Skeletal muscle satellite cell (primary cell): ENCODE measurements at regions not wholly inside any gene's neighbourhood (a gene's known extent, or its start where the extent isn't known, plus 50 kb on each side); places are given as distances from the start of the nearest gene placed in this dataset.

Source experiments
- H3K27me3 ChIP-seq: 2 replicates; pipeline ENCODE4 v1.7.0; 2013; ENCODE audit warnings: low read length; ENCODE audit not compliant: control insufficient read depth, insufficient read depth
- H3K36me3 ChIP-seq: 2 replicates; pipeline ENCODE4 v1.7.0; 2013; ENCODE audit warnings: mild to moderate bottlenecking, control low read depth, low read length; ENCODE audit not compliant: insufficient read depth
- H3K4me1 ChIP-seq: 2 replicates; pipeline ENCODE4 v1.7.0; 2013; ENCODE audit warnings: low read length; ENCODE audit not compliant: control insufficient read depth, insufficient read depth
- H3K4me2 ChIP-seq: 2 replicates; pipeline ENCODE4 v1.7.0; 2013; ENCODE audit warnings: mild to moderate bottlenecking, low read length
- H3K4me3 ChIP-seq: 2 replicates; pipeline ENCODE4 v1.7.0; 2013; ENCODE audit warnings: low read length
- H3K9ac ChIP-seq: 2 replicates; pipeline ENCODE4 v1.7.0; 2013; ENCODE audit warnings: mild to moderate bottlenecking, low read depth, low read length, moderate library complexity
- H3K9me3 ChIP-seq: replicated peaks from 2 replicates; pipeline ENCODE4 v1.7.0; 2013; ENCODE audit warnings: mild to moderate bottlenecking, control low read depth, low read length

- Histone ChIP-seq H3K9me3 (no peaks in the 10 kb centered on the region), H3K4me1 (no peaks in the 10 kb centered on the region), H3K4me3 (no peak overlapping the region), H3K9ac (no peak overlapping the region), H3K4me2 (no peak overlapping the region), H3K27me3 (no peaks in the 10 kb centered on the region), H3K36me3 (no peaks in the 10 kb centered on the region)
Measured at GRCh38 chr20:11084508-11084907, 410.7 kb upstream of the JAG1 start.

GRCh38 chr20:11086970-11087369 lies 413.2 kb upstream of the JAG1 start:
- peaks cover 4% of the 10 kb centered on the region for H3K4me1 ChIP-seq
- H3K9me3 ChIP-seq, result no peaks in the 10 kb centered on the region
- H3K9ac ChIP-seq, result no peak overlapping the region
- H3K27me3 ChIP-seq, result no peaks in the 10 kb centered on the region
- H3K4me2 ChIP-seq, result no peak overlapping the region
- H3K36me3 ChIP-seq, result no peaks in the 10 kb centered on the region
- H3K4me3 ChIP-seq, result no peak overlapping the region

DNA sequence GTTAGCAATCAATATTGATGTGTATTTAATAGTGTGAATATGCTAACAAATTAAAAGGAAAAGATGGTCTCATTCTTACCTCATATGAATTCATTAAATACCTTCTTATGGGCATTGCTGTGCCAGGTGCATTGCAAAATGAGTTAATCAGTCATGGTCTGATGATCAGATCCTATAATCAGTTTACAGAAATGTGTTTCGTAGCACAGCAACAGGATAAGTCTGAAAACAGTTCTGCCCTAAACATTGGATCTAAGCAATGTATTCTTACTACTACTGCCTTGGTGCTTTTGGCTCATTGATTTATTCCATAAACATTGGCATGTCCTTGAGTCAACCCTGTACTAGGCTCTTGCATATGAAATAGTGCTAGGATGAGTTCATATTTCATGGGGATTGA lies 417.0 kb upstream of the JAG1 start:
- H3K4me2 ChIP-seq, result no peak overlapping the region
- no peaks in the 10 kb centered on the region for H3K36me3 ChIP-seq
- H3K4me1 ChIP-seq, result peaks cover 9% of the 10 kb centered on the region
- H3K4me3 ChIP-seq, result no peak overlapping the region
- H3K9ac ChIP-seq, result no peak overlapping the region
- H3K27me3 ChIP-seq, result no peaks in the 10 kb centered on the region
- H3K9me3 ChIP-seq, result no peaks in the 10 kb centered on the region

DNA sequence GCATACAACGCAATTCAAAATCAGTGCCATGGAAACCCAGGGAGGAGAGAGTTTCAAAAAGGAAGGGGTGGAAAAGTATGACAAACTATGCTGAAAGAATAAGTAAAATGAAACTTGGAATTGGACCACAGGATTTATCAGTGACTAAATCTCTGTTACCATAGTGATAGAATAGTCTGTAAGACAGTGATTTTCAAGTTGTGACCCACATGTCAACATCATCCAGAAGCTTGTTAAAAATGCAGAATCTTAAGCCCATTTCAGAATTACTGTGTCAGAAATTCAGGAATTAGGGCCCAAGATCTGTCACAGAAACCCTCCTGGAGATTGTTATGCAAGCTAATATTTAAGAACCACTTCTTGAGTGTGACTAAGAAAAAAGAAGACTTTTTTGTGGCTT lies 417.7 kb upstream of the JAG1 start:
- H3K4me2 ChIP-seq, result no peak overlapping the region
- H3K36me3 ChIP-seq, result no peaks in the 10 kb centered on the region
- no peak overlapping the region for H3K4me3 ChIP-seq
- H3K9ac ChIP-seq, result no peak overlapping the region
- H3K4me1 ChIP-seq, result peaks cover 9% of the 10 kb centered on the region
- no peaks in the 10 kb centered on the region for H3K27me3 ChIP-seq
- no peaks in the 10 kb centered on the region for H3K9me3 ChIP-seq

- no peak overlapping the region for H3K4me2 ChIP-seq
Measured at GRCh38 chr20:11092151-11092550, 418.4 kb upstream of the JAG1 start.

DNA sequence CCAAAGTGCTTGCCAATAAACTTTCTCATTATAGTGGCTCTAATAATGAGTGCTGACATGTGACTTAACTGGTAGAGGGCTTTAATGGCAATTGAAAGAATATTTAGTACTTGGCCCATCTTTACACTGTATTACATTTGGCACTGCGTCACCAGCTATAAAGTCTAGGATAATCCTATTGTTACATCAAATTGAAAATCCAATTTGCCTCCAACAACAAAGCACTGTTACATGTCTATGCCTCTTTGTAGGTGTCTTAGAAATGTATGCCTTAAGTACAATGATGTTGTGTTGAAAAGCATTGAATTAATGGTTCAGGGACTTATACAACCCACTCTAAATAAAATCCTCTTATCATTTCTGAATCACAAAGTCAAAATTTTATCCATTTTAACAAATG lies 420.4 kb upstream of the JAG1 start:
- no peak overlapping the region for H3K4me2 ChIP-seq
- H3K36me3 ChIP-seq, result no peaks in the 10 kb centered on the region
- H3K4me1 ChIP-seq, result peaks cover 9% of the 10 kb centered on the region
- H3K27me3 ChIP-seq, result no peaks in the 10 kb centered on the region
- no peak overlapping the region for H3K4me3 ChIP-seq
- no peak overlapping the region for H3K9ac ChIP-seq
- H3K9me3 ChIP-seq, result no peaks in the 10 kb centered on the region

More at GRCh38 chr20:11092151-11092550, 418.4 kb upstream of the JAG1 start:
- H3K4me1 ChIP-seq, result peaks cover 9% of the 10 kb centered on the region
- H3K9me3 ChIP-seq, result no peaks in the 10 kb centered on the region
- H3K9ac ChIP-seq, result no peak overlapping the region
- no peaks in the 10 kb centered on the region for H3K36me3 ChIP-seq
- no peaks in the 10 kb centered on the region for H3K27me3 ChIP-seq
- no peak overlapping the region for H3K4me3 ChIP-seq

GRCh38 chr20:11094711-11095110 lies 420.9 kb upstream of the JAG1 start:
- H3K9me3 ChIP-seq, result no peaks in the 10 kb centered on the region

GRCh38 chr20:11098888-11099287 lies 425.1 kb upstream of the JAG1 start:
- H3K4me1 ChIP-seq, result no peaks in the 10 kb centered on the region
- no peaks in the 10 kb centered on the region for H3K36me3 ChIP-seq
- H3K9me3 ChIP-seq, result no peaks in the 10 kb centered on the region
- no peak overlapping the region for H3K4me3 ChIP-seq
- H3K9ac ChIP-seq, result no peak overlapping the region
- no peak overlapping the region for H3K4me2 ChIP-seq
- H3K27me3 ChIP-seq, result no peaks in the 10 kb centered on the region

More at GRCh38 chr20:11094711-11095110, 420.9 kb upstream of the JAG1 start:
- no peak overlapping the region for H3K4me3 ChIP-seq
- H3K36me3 ChIP-seq, result no peaks in the 10 kb centered on the region
- no peak overlapping the region for H3K9ac ChIP-seq
- no peaks in the 10 kb centered on the region for H3K27me3 ChIP-seq
- peaks cover 9% of the 10 kb centered on the region for H3K4me1 ChIP-seq
- no peak overlapping the region for H3K4me2 ChIP-seq

DNA sequence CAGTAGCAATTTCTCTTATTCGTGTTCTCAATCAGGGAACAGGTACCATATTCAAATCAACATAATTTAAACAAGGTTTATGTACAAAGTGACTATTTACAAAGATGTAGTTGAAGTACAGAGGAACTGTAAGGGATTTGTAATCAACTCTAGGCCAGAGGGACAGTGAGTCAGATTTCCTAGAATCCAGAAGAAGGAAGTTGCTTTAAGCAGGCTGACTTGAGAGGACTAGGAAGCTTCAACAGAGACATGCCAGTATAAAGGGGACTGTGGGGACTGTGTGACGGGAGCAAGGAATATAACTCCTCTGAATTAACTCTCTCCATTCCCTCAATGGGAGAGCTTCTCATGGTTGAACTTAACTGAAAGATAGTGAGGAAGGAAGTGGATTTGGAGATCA lies 427.4 kb upstream of the JAG1 start:
- no peak overlapping the region for H3K9ac ChIP-seq
- no peak overlapping the region for H3K4me3 ChIP-seq
- no peaks in the 10 kb centered on the region for H3K9me3 ChIP-seq
- H3K27me3 ChIP-seq, result no peaks in the 10 kb centered on the region
- H3K4me1 ChIP-seq, result no peaks in the 10 kb centered on the region
- H3K4me2 ChIP-seq, result no peak overlapping the region
- H3K36me3 ChIP-seq, result no peaks in the 10 kb centered on the region

- H3K4me2 ChIP-seq, result no peak overlapping the region
- H3K27me3 ChIP-seq, result no peaks in the 10 kb centered on the region
- H3K4me1 ChIP-seq, result no peaks in the 10 kb centered on the region
- no peak overlapping the region for H3K4me3 ChIP-seq
- H3K9ac ChIP-seq, result no peak overlapping the region
- no peaks in the 10 kb centered on the region for H3K9me3 ChIP-seq
- no peaks in the 10 kb centered on the region for H3K36me3 ChIP-seq
Measured at GRCh38 chr20:11101696-11102095, 427.9 kb upstream of the JAG1 start.

GRCh38 chr20:11103866-11104265 lies 430.1 kb upstream of the JAG1 start:
- no peak overlapping the region for H3K4me2 ChIP-seq
- H3K36me3 ChIP-seq, result no peaks in the 10 kb centered on the region
- no peaks in the 10 kb centered on the region for H3K9me3 ChIP-seq
- no peak overlapping the region for H3K9ac ChIP-seq
- H3K4me3 ChIP-seq, result no peak overlapping the region
- no peaks in the 10 kb centered on the region for H3K4me1 ChIP-seq
- H3K27me3 ChIP-seq, result no peaks in the 10 kb centered on the region

- Histone ChIP-seq H3K36me3 (no peaks in the 10 kb centered on the region), H3K4me1 (peaks cover 8% of the 10 kb centered on the region), H3K4me2 (no peak overlapping the region), H3K9ac (no peak overlapping the region), H3K4me3 (no peak overlapping the region), H3K27me3 (no peaks in the 10 kb centered on the region), H3K9me3 (no peaks in the 10 kb centered on the region)
Measured at GRCh38 chr20:11108102-11108810, 434.5 kb upstream of the JAG1 start.
